ENCODE measurements at regions not wholly inside any gene's neighbourhood (a gene's known extent, or its start where the extent isn't known, plus 50 kb on each side); places are given as distances from the start of the nearest gene placed in this dataset.

- Histone ChIP-seq H3K27ac (ENCODE audit: low read length in 2 of 2) (no peak overlapping the region), H3K4me1 (ENCODE audit: control insufficient read depth in 2 of 2, insufficient read depth in 2 of 2, low read length in 2 of 2) (no peaks in the 10 kb centered on the region), H3K79me2 (ENCODE audit: control insufficient read depth, insufficient read depth, low read length) (no peaks in the 10 kb centered on the region), H3K9me3 (ENCODE audit: control extremely low read depth in 1 of 3, control insufficient read depth in 2 of 3, insufficient read depth in 1 of 3, low read length in 2 of 3) (peaks cover 0 to 28% (median 6%) of the 10 kb centered on the region in 3 donors), H4K20me1 (ENCODE audit: control insufficient read depth, insufficient read depth, low read length, poor library complexity, severe bottlenecking) (no peaks in the 10 kb centered on the region), H3K9ac (ENCODE audit: low read length) (no peak overlapping the region), H3K27me3 (replicated peaks in 1 of 4; ENCODE audit: control extremely low read depth in 1 of 4, control insufficient read depth in 3 of 4, insufficient read depth in 4 of 4, low read length in 3 of 4) (no peaks in the 10 kb centered on the region), H3K4me3 (ENCODE audit: control extremely low read depth in 1 of 5, extremely low read depth in 1 of 5, insufficient read depth in 1 of 5, low read depth in 2 of 5, low read length in 4 of 5) (no peak overlapping the region), H3K36me3 (replicated peaks in 1 of 2; ENCODE audit: control extremely low read depth in 1 of 2, control insufficient read depth in 1 of 2, extremely low read depth in 1 of 2, insufficient read depth in 2 of 2, low read length in 1 of 2) (no peaks in the 10 kb centered on the region), H3K4me2 (replicated peaks; ENCODE audit: low read depth, low read length, poor library complexity, severe bottlenecking) (no peak overlapping the region), H2AFZ (ENCODE audit: insufficient read depth, low read depth, low read length, poor library complexity, severe bottlenecking) (no peak overlapping the region)
- H3K27ac Mint-ChIP-seq: no peak overlapping the region
- TF ChIP-seq, protein P1, sequence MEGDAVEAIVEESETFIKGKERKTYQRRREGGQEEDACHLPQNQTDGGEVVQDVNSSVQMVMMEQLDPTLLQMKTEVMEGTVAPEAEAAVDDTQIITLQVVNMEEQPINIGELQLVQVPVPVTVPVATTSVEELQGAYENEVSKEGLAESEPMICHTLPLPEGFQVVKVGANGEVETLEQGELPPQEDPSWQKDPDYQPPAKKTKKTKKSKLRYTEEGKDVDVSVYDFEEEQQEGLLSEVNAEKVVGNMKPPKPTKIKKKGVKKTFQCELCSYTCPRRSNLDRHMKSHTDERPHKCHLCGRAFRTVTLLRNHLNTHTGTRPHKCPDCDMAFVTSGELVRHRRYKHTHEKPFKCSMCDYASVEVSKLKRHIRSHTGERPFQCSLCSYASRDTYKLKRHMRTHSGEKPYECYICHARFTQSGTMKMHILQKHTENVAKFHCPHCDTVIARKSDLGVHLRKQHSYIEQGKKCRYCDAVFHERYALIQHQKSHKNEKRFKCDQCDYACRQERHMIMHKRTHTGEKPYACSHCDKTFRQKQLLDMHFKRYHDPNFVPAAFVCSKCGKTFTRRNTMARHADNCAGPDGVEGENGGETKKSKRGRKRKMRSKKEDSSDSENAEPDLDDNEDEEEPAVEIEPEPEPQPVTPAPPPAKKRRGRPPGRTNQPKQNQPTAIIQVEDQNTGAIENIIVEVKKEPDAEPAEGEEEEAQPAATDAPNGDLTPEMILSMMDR (IDR thresholded peaks at IDR 0.05): no peak
- no peak for TF ChIP-seq EZH2 (IDR thresholded peaks at IDR 0.05; ENCODE audit: borderline replicate concordance, insufficient read depth, low read depth, low read length, poor library complexity, severe bottlenecking)
- peaks cover 11% of the 10 kb centered on the region for H3K9me3 Mint-ChIP-seq (ENCODE audit: insufficient read depth)
- DNase-seq (no peak), ATAC-seq (ENCODE audit: low read depth) (no peak)
- ChIA-PET POLR2A (no interaction called here), CTCF (no interaction called here)
- H3K4me1 Mint-ChIP-seq: no peaks in the 10 kb centered on the region
- H3K4me3 Mint-ChIP-seq: no peak overlapping the region
- no peaks in the 10 kb centered on the region for H3K27me3 Mint-ChIP-seq
- no CpG with 5 or more reads among the region's 2 CpGs for WGBS (ENCODE audit: insufficient coverage)
- intact Hi-C loops (cut with micrococcal nuclease): no loop called here
Observed at GRCh38 chr7:138350701-138351357, 109.2 kb upstream of the TRIM24 start.

DNA sequence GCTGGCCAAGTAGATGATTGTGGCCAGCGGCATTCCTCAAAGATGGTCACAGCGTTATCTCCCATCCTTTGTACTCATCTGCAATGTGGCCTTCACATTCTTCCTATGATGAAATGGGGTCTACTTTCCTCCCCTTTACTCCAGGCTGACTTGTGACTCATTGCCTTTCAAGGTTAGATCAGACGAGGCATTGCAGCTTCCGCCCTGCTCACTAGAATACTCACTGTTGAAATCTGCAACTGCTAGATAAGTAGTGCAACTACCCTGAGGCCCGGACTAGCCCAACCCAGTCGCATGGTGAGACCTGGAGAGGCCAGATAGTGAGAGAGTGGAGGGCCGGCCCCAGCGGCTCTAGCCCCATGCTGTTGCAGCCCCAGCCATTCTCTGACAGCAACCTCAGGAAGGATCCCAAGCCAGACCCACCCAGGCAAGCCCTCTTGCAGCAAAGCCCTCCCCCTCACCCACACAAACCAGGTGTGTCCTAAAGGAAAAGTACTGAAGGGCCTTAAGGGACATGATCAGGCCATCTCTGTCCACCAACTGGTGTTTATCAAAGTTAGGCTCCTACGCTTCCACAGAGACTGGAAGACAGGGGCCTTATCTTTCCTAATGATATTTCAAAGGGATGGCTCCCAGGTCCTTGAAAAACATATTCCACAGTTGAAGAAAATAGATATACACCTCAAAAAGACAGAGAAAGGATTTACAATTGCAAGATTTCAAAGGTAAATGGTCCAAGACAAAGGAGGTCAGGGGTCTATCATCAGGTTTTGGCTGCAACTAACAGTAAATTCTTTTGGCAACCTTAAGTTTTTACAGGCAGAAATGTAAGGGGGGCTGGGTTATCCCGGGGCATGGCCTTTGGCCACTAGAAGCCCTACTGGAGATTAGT, 107.2 kb upstream of the TRIM24 start:
- no peaks in the 10 kb centered on the region for H4K20me1 ChIP-seq (ENCODE audit: control insufficient read depth, insufficient read depth, low read length, poor library complexity, severe bottlenecking)
- no peaks in the 10 kb centered on the region for H3K36me3 ChIP-seq (replicated peaks in 1 of 2; ENCODE audit: control extremely low read depth in 1 of 2, control insufficient read depth in 1 of 2, extremely low read depth in 1 of 2, insufficient read depth in 2 of 2, low read length in 1 of 2)
- no peak overlapping the region for H3K4me3 Mint-ChIP-seq
- DNase-seq (no peak), ATAC-seq (ENCODE audit: low read depth) (no peak)
- POLR2A ChIA-PET: no interaction called here
- H3K4me2 ChIP-seq (replicated peaks; ENCODE audit: low read depth, low read length, poor library complexity, severe bottlenecking): no peak overlapping the region
- peaks cover 0 to 22% (median 2%) of the 10 kb centered on the region in 3 donors for H3K9me3 ChIP-seq (ENCODE audit: control extremely low read depth in 1 of 3, control insufficient read depth in 2 of 3, insufficient read depth in 1 of 3, low read length in 2 of 3)
- no peak overlapping the region for H2AFZ ChIP-seq (ENCODE audit: insufficient read depth, low read depth, low read length, poor library complexity, severe bottlenecking)
- intact Hi-C loops (cut with micrococcal nuclease): no loop called here
- no peaks in the 10 kb centered on the region for H3K4me1 ChIP-seq (ENCODE audit: control insufficient read depth in 2 of 2, insufficient read depth in 2 of 2, low read length in 2 of 2)
- no peak overlapping the region for H3K27ac ChIP-seq (ENCODE audit: low read length in 2 of 2)
- CTCF ChIA-PET: interaction anchor here (1.1 kb wide), 1 partner anchor 9 kb away, joined by 4 read pairs; no protein-coding TSS in a partner anchor
- peaks cover 4% of the 10 kb centered on the region for H3K9me3 Mint-ChIP-seq (ENCODE audit: insufficient read depth)
- 94% methylated on average over 7 of the region's 10 CpGs for WGBS (ENCODE audit: insufficient coverage)
- TF ChIP-seq, protein P1 (IDR thresholded peaks at IDR 0.05): no peak
- no peak for TF ChIP-seq EZH2 (IDR thresholded peaks at IDR 0.05; ENCODE audit: borderline replicate concordance, insufficient read depth, low read depth, low read length, poor library complexity, severe bottlenecking)
- no peaks in the 10 kb centered on the region for H3K79me2 ChIP-seq (ENCODE audit: control insufficient read depth, insufficient read depth, low read length)
- no peak overlapping the region for H3K27ac Mint-ChIP-seq
- H3K9ac ChIP-seq (ENCODE audit: low read length): no peak overlapping the region
- H3K27me3 Mint-ChIP-seq: no peaks in the 10 kb centered on the region
- no peak overlapping the region for H3K4me3 ChIP-seq (ENCODE audit: control extremely low read depth in 1 of 5, extremely low read depth in 1 of 5, insufficient read depth in 1 of 5, low read depth in 2 of 5, low read length in 4 of 5)
- no peaks in the 10 kb centered on the region for H3K27me3 ChIP-seq (replicated peaks in 1 of 4; ENCODE audit: control extremely low read depth in 1 of 4, control insufficient read depth in 3 of 4, insufficient read depth in 4 of 4, low read length in 3 of 4)
- H3K4me1 Mint-ChIP-seq: no peaks in the 10 kb centered on the region
